ENCODE measurements at regions not wholly inside any gene's neighbourhood (a gene's known extent, or its start where the extent isn't known, plus 50 kb on each side); places are given as distances from the start of the nearest gene placed in this dataset.

GRCh38 chr13:36570489-36570888 lies 103.3 kb upstream of the SERTM1 start:
- Histone ChIP-seq H3K36me3 (replicated peaks in 1 of 2; ENCODE audit: control extremely low read depth in 1 of 2, control insufficient read depth in 1 of 2, extremely low read depth in 1 of 2, insufficient read depth in 2 of 2, low read length in 1 of 2) (no peaks in the 10 kb centered on the region), H3K9me3 (ENCODE audit: control extremely low read depth in 1 of 3, control insufficient read depth in 2 of 3, insufficient read depth in 1 of 3, low read length in 2 of 3) (peaks cover 0 to 2% (median 1%) of the 10 kb centered on the region in 3 donors), H3K4me1 (ENCODE audit: control insufficient read depth in 2 of 2, insufficient read depth in 2 of 2, low read length in 2 of 2) (no peaks in the 10 kb centered on the region), H3K27me3 (replicated peaks in 1 of 4; ENCODE audit: control extremely low read depth in 1 of 4, control insufficient read depth in 3 of 4, insufficient read depth in 4 of 4, low read length in 3 of 4) (no peaks in the 10 kb centered on the region), H3K9ac (ENCODE audit: low read length) (no peak overlapping the region), H3K4me2 (replicated peaks; ENCODE audit: low read depth, low read length, poor library complexity, severe bottlenecking) (no peak overlapping the region), H2AFZ (ENCODE audit: insufficient read depth, low read depth, low read length, poor library complexity, severe bottlenecking) (no peak overlapping the region), H4K20me1 (ENCODE audit: control insufficient read depth, insufficient read depth, low read length, poor library complexity, severe bottlenecking) (no peaks in the 10 kb centered on the region), H3K79me2 (ENCODE audit: control insufficient read depth, insufficient read depth, low read length) (no peaks in the 10 kb centered on the region), H3K27ac (ENCODE audit: low read length in 2 of 2) (no peak overlapping the region), H3K4me3 (ENCODE audit: control extremely low read depth in 1 of 5, extremely low read depth in 1 of 5, insufficient read depth in 1 of 5, low read depth in 2 of 5, low read length in 4 of 5) (no peak overlapping the region)
- 100% methylated on average over 2 of the region's 2 CpGs for WGBS (ENCODE audit: insufficient coverage)
- no peak for DNase-seq
- ATAC-seq (ENCODE audit: low read depth), result no peak
- Mint-ChIP-seq H3K27ac (no peak overlapping the region), H3K9me3 (ENCODE audit: insufficient read depth) (no peaks in the 10 kb centered on the region), H3K4me1 (no peaks in the 10 kb centered on the region), H3K4me3 (no peak overlapping the region), H3K27me3 (no peaks in the 10 kb centered on the region)
- ChIA-PET CTCF (no interaction called here), POLR2A (no interaction called here)
- no peak for TF ChIP-seq CTCF (IDR thresholded peaks at IDR 0.05)
- no peak for TF ChIP-seq EZH2 (IDR thresholded peaks at IDR 0.05; ENCODE audit: borderline replicate concordance, insufficient read depth, low read depth, low read length, poor library complexity, severe bottlenecking)
- intact Hi-C loops (cut with micrococcal nuclease), result no loop called here

- TF ChIP-seq EZH2 (IDR thresholded peaks at IDR 0.05; ENCODE audit: borderline replicate concordance, insufficient read depth, low read depth, low read length, poor library complexity, severe bottlenecking), result no peak
- no peak for TF ChIP-seq CTCF (IDR thresholded peaks at IDR 0.05)
- POLR2A ChIA-PET, result no interaction called here
- Mint-ChIP-seq H3K4me1 (no peaks in the 10 kb centered on the region), H3K4me3 (no peak overlapping the region), H3K27ac (no peak overlapping the region), H3K9me3 (ENCODE audit: insufficient read depth) (no peaks in the 10 kb centered on the region), H3K27me3 (no peaks in the 10 kb centered on the region)
- Histone ChIP-seq H3K27ac (ENCODE audit: low read length in 2 of 2) (no peak overlapping the region), H3K4me3 (ENCODE audit: control extremely low read depth in 1 of 5, extremely low read depth in 1 of 5, insufficient read depth in 1 of 5, low read depth in 2 of 5, low read length in 4 of 5) (no peak overlapping the region), H4K20me1 (ENCODE audit: control insufficient read depth, insufficient read depth, low read length, poor library complexity, severe bottlenecking) (no peaks in the 10 kb centered on the region), H3K4me2 (replicated peaks; ENCODE audit: low read depth, low read length, poor library complexity, severe bottlenecking) (no peak overlapping the region), H3K9ac (ENCODE audit: low read length) (no peak overlapping the region), H3K79me2 (ENCODE audit: control insufficient read depth, insufficient read depth, low read length) (no peaks in the 10 kb centered on the region), H2AFZ (ENCODE audit: insufficient read depth, low read depth, low read length, poor library complexity, severe bottlenecking) (no peak overlapping the region), H3K36me3 (replicated peaks in 1 of 2; ENCODE audit: control extremely low read depth in 1 of 2, control insufficient read depth in 1 of 2, extremely low read depth in 1 of 2, insufficient read depth in 2 of 2, low read length in 1 of 2) (no peaks in the 10 kb centered on the region), H3K4me1 (ENCODE audit: control insufficient read depth in 2 of 2, insufficient read depth in 2 of 2, low read length in 2 of 2) (no peaks in the 10 kb centered on the region), H3K27me3 (replicated peaks in 1 of 4; ENCODE audit: control extremely low read depth in 1 of 4, control insufficient read depth in 3 of 4, insufficient read depth in 4 of 4, low read length in 3 of 4) (no peaks in the 10 kb centered on the region), H3K9me3 (ENCODE audit: control extremely low read depth in 1 of 3, control insufficient read depth in 2 of 3, insufficient read depth in 1 of 3, low read length in 2 of 3) (peaks cover 0 to 2% (median 1%) of the 10 kb centered on the region in 3 donors)
- intact Hi-C loops (cut with micrococcal nuclease), result no loop called here
- no peak for DNase-seq
- WGBS (ENCODE audit: insufficient coverage), result 100% methylated on average over 2 of the region's 2 CpGs
- no peak for ATAC-seq (ENCODE audit: low read depth)
- CTCF ChIA-PET, result no interaction called here
Measured at GRCh38 chr13:36571444-36571843, 102.4 kb upstream of the SERTM1 start.

All from B cell (primary cell).